IPS-18a (cell line): ENCODE measurements at regions not wholly inside any gene's neighbourhood (a gene's known extent, or its start where the extent isn't known, plus 50 kb on each side); places are given as distances from the start of the nearest gene placed in this dataset.
"Not testable (repeated sequence)": the region's sequence is repeated elsewhere in the genome, so short reads cannot be mapped to it uniquely, and the experiment has no call there.

Experiments used
- H3K27ac ChIP-seq: one replicate; pipeline ENCODE4 v1.5.1; 2013; ENCODE audit warnings: low read length
- H3K27me3 ChIP-seq: one replicate; pipeline ENCODE4 v1.6.1; 2013; ENCODE audit warnings: mild to moderate bottlenecking, low read length; ENCODE audit not compliant: control insufficient read depth, insufficient read depth
- H3K36me3 ChIP-seq: one replicate; pipeline ENCODE4 v1.6.1; 2013; ENCODE audit warnings: low read depth, low read length; ENCODE audit not compliant: control insufficient read depth
- H3K4me1 ChIP-seq: one replicate; pipeline ENCODE4 v1.6.1; 2013; ENCODE audit warnings: low read depth, low read length; ENCODE audit not compliant: control insufficient read depth
- H3K4me3 ChIP-seq: one replicate; pipeline ENCODE4 v1.5.1; 2013; ENCODE audit warnings: low read length
- H3K9ac ChIP-seq: one replicate; pipeline ENCODE4 v1.6.1; 2013; ENCODE audit warnings: mild to moderate bottlenecking, low read length, moderate library complexity
- H3K9me3 ChIP-seq: one replicate; pipeline ENCODE4 v1.6.1; 2013; ENCODE audit warnings: low read depth, low read length; ENCODE audit not compliant: control insufficient read depth

DNA sequence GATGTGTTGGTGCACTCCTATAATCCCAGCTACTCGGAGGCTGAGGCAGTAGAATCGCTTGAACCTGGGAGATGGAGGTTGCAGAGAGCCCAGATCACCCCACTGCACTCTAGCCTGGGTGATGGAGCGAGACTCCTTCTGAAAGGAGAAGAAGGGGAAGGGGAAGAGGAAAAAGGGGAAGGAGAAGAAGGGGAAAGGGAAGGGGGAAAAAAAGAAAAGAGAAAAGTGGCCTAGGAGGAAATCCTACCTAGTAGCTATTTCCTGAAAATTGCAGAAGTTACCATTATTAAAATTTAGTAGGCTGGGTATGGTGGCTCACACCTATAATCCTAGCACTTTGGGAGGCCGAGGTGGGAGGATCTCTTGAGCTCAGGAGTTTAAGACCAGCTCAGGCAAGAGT, 67.4 kb downstream of the ARRDC3 start:
- Histone ChIP-seq H3K27me3 (no peaks in the 10 kb centered on the region), H3K27ac (no peak overlapping the region), H3K9me3 (no peaks in the 10 kb centered on the region), H3K36me3 (no peaks in the 10 kb centered on the region), H3K4me1 (no peaks in the 10 kb centered on the region), H3K4me3 (no peak overlapping the region), H3K9ac (no peak overlapping the region)

- H3K9ac ChIP-seq: no peak overlapping the region
Observed at GRCh38 chr5:91313757-91314673, 69.1 kb downstream of the ARRDC3 start.

GRCh38 chr5:91312698-91313097, 70.4 kb downstream of the ARRDC3 start:
- no peak overlapping the region for H3K4me3 ChIP-seq
- no peaks in the 10 kb centered on the region for H3K9me3 ChIP-seq
- no peaks in the 10 kb centered on the region for H3K36me3 ChIP-seq
- no peak overlapping the region for H3K9ac ChIP-seq
- no peak overlapping the region for H3K27ac ChIP-seq
- H3K27me3 ChIP-seq: no peaks in the 10 kb centered on the region
- H3K4me1 ChIP-seq: no peaks in the 10 kb centered on the region

More at GRCh38 chr5:91313757-91314673, 69.1 kb downstream of the ARRDC3 start:
- H3K4me3 ChIP-seq: no peak overlapping the region
- H3K4me1 ChIP-seq: no peaks in the 10 kb centered on the region
- H3K36me3 ChIP-seq: no peaks in the 10 kb centered on the region
- H3K9me3 ChIP-seq: no peaks in the 10 kb centered on the region
- no peak overlapping the region for H3K27ac ChIP-seq
- H3K27me3 ChIP-seq: no peaks in the 10 kb centered on the region

DNA sequence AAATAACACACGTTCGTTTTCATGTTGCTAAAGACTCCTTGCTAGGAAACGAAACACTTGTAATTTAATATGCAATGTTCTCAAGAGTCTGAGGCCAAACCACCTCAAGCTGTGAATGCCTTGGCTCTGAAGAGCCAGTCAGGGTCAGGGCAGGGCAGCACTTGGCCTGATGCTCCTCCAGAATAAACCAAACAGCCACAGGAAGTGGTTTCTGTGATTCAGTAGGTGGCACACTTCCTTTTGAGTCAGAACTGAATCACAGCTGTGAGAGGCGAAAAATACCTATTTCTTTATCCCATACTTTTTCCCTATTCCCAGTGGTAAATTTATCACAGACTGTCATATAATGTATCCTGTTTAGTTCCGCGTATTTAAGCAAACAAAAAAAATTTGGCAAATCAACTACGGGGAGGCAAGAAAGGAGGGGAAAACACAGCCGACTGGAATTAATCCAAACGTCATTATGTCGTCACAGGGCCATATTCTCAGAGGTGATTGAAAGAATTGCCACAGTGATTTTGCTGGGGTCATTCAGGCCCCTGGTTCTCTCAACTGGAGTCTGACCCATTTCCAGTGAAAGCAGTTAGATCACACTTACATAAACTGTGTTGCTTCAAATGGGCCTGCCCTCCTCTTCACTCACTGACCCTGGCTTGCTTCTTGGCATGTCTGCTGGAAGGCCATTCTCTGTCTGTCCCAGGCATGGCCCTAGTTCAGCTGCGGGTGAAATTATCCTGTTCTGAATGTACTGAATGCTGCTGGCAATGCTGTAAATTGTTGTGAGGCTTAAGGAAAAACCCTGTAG, 71.2 kb downstream of the ARRDC3 start:
- no peaks in the 10 kb centered on the region for H3K27me3 ChIP-seq
- H3K9me3 ChIP-seq: no peaks in the 10 kb centered on the region
- H3K36me3 ChIP-seq: no peaks in the 10 kb centered on the region
- H3K4me1 ChIP-seq: no peaks in the 10 kb centered on the region
- no peak overlapping the region for H3K4me3 ChIP-seq
- H3K9ac ChIP-seq: no peak overlapping the region
- no peak overlapping the region for H3K27ac ChIP-seq

- H3K27me3 ChIP-seq: no peaks in the 10 kb centered on the region
- no peak overlapping the region for H3K9ac ChIP-seq
- no peak overlapping the region for H3K4me3 ChIP-seq
- no peaks in the 10 kb centered on the region for H3K36me3 ChIP-seq
- no peaks in the 10 kb centered on the region for H3K9me3 ChIP-seq
- H3K27ac ChIP-seq: no peak overlapping the region
- no peaks in the 10 kb centered on the region for H3K4me1 ChIP-seq
Observed at GRCh38 chr5:91311168-91311696, 71.9 kb downstream of the ARRDC3 start.

- not testable (repeated sequence) for H3K36me3 ChIP-seq, H3K9me3 ChIP-seq, H3K27me3 ChIP-seq, H3K4me1 ChIP-seq, H3K27ac ChIP-seq, H3K9ac ChIP-seq, H3K4me3 ChIP-seq
Observed at GRCh38 chr5:91308157-91308556, 75.0 kb downstream of the ARRDC3 start.

DNA sequence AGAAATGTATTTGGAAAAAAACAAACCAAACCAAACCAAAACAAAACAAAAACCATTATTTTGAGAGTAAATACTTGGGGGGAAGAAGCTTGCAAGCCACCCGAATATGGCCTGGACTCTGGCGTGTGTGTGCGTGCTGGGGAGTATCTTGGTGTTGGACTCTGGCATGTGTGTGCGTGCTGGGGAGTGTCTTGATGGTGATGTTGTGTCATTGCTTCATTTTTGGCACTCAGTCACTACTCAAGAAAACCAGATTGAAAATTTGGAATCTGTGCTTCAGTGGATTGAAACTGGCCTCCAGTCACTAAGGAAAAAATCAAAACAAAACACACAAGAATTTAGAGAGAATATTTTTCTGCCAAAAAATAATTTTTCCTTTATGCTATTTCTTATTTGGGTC, 76.1 kb downstream of the ARRDC3 start:
- no peaks in the 10 kb centered on the region for H3K36me3 ChIP-seq
- H3K4me3 ChIP-seq: no peak overlapping the region
- H3K4me1 ChIP-seq: no peaks in the 10 kb centered on the region
- H3K9me3 ChIP-seq: no peaks in the 10 kb centered on the region
- H3K27ac ChIP-seq: no peak overlapping the region
- H3K9ac ChIP-seq: no peak overlapping the region
- no peaks in the 10 kb centered on the region for H3K27me3 ChIP-seq

GRCh38 chr5:91306497-91306896, 76.6 kb downstream of the ARRDC3 start:
- Histone ChIP-seq H3K27ac (no peak overlapping the region), H3K9me3 (no peaks in the 10 kb centered on the region), H3K4me1 (no peaks in the 10 kb centered on the region), H3K27me3 (no peaks in the 10 kb centered on the region), H3K9ac (no peak overlapping the region), H3K4me3 (no peak overlapping the region), H3K36me3 (no peaks in the 10 kb centered on the region)

DNA sequence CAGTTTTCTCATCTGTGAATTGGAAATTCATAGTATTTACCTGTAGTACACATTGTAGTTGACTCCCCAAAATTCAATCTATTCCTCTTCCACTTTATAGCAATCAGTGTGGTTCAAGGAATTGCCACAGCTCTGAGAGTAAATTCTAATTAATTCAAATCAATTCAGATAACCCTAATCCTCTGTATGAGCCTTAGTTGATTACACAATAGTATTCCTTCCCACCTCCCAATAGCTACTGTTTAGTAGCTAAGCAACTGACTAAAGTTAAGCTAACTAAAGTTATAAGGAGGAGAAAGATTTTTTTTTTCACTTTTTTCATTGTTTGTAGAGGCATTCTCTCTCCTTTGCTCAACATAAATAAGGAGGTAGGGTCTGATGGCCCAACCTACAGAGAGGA, 77.5 kb downstream of the ARRDC3 start:
- Histone ChIP-seq H3K9me3 (no peaks in the 10 kb centered on the region), H3K4me3 (no peak overlapping the region), H3K27ac (no peak overlapping the region), H3K27me3 (no peaks in the 10 kb centered on the region), H3K4me1 (no peaks in the 10 kb centered on the region), H3K36me3 (no peaks in the 10 kb centered on the region), H3K9ac (no peak overlapping the region)

DNA sequence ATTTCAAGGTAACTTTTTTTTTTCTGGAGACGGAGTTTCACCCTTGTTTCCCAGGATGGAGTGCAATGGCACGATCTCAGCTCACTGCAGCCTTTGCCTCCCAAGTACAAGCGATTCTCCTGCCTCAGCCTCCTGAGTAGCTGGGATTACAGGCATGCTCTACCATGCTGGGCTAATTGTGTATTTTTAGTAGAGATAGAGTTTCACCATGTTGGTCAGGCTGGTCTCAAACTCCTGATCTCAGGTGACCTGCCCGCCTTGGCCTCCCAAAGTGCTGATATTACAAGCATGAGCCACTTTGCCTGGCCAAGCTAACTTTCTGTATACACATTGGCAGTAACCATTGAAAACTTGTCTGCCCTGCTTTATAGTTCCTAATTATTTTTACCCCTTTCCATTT, 79.1 kb downstream of the ARRDC3 start:
- H3K27ac ChIP-seq, H3K9ac ChIP-seq, H3K36me3 ChIP-seq, H3K4me1 ChIP-seq, H3K27me3 ChIP-seq, H3K4me3 ChIP-seq, H3K9me3 ChIP-seq: not testable (repeated sequence)

GRCh38 chr5:91302958-91303357, 80.2 kb downstream of the ARRDC3 start:
- H3K4me1 ChIP-seq: no peaks in the 10 kb centered on the region
- H3K36me3 ChIP-seq: no peaks in the 10 kb centered on the region
- no peaks in the 10 kb centered on the region for H3K27me3 ChIP-seq
- no peak overlapping the region for H3K9ac ChIP-seq
- H3K9me3 ChIP-seq: no peaks in the 10 kb centered on the region
- H3K4me3 ChIP-seq: no peak overlapping the region
- no peak overlapping the region for H3K27ac ChIP-seq
